HepG2 (cell line): ENCODE measurements at regions not wholly inside any gene's neighbourhood (a gene's known extent, or its start where the extent isn't known, plus 50 kb on each side); places are given as distances from the start of the nearest gene placed in this dataset.

ENCODE experiments used
- ATAD3A ChIP-seq: sonication (generic); formaldehyde crosslinking; IDR thresholded peaks from 2 replicates; pipeline ENCODE4 v1.4.0; 2020; ENCODE audit warnings: missing genetic modification reagents
- FOSL2 ChIP-seq: sonication (generic); formaldehyde crosslinking; IDR thresholded peaks from 2 replicates; pipeline ENCODE4 v1.4.0; 2020; ENCODE audit warnings: missing genetic modification reagents
- HCFC1 ChIP-seq: fragments of 150-350 bp; IDR thresholded peaks from 2 replicates; pipeline ENCODE4 v1.6.1; 2014; ENCODE audit warnings: low read depth, low read length
- HES4 ChIP-seq: sonication (generic); formaldehyde crosslinking; IDR thresholded peaks from 2 replicates; pipeline ENCODE4 v1.9.0; 2021; ENCODE audit warnings: mild to moderate bottlenecking, missing genetic modification reagents, borderline replicate concordance
- RELA ChIP-seq: sonication (generic); formaldehyde crosslinking; IDR thresholded peaks from 2 replicates; pipeline ENCODE4 v1.4.0; 2020; ENCODE audit warnings: missing genetic modification reagents
- RFXANK ChIP-seq: IDR thresholded peaks from 2 replicates; pipeline ENCODE4 v1.6.1; 2016
- SP1 ChIP-seq, 2 experiments: fragments of 450-650 bp in 1 of 2; sonication (generic) in 1 of 2; formaldehyde crosslinking in 1 of 2; IDR thresholded peaks; 2 replicates each; pipeline versions ENCODE4 v1.4.0 to v1.6.1; 2016 to 2020; ENCODE audit warnings: missing genetic modification reagents in 1 of 2
- TCF7 ChIP-seq: sonication (generic); IDR thresholded peaks from 2 replicates; pipeline ENCODE4 v1.6.1; 2016; ENCODE audit warnings: antibody characterized with exemption, low read depth
- ZSCAN30 ChIP-seq: sonication (generic); formaldehyde crosslinking; IDR thresholded peaks from 2 replicates; pipeline ENCODE4 v1.5.0; 2020; ENCODE audit warnings: mild to moderate bottlenecking, missing genetic modification reagents
- TF ChIP-seq, protein P1 (sequence below), 2 experiments: sonication (generic) in 1 of 2; formaldehyde crosslinking in 1 of 2; IDR thresholded peaks; 2 replicates each; pipeline versions ENCODE4 v1.4.0 to v1.6.1; 2018 to 2020; ENCODE audit warnings: missing genetic modification reagents in 2 of 2, borderline replicate concordance in 1 of 2, low read depth in 1 of 2, mild to moderate bottlenecking in 1 of 2, missing biosample characterization in 1 of 2

DNA sequence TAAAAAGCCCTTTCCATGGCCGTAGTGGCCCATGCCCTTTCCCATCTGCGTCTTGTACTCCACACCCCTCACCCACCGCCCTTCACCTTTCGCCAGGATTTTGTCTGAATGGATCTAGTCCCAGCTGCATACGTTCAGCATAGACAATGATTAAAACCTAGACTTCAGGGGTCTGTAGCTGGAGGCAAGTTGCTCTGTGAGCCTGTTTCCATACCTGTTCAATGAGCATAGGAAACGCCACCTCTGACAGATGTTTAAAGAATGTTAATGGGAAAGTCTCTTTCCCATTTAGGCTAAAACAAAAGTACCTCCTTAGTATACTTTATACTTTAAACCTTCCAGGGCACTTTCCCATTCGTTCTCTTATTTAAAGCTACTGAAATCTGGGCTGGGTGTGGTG, 105.7 kb downstream of the SPRY4 start:
- no peak for TF ChIP-seq ATAD3A (CRISPR knock-in tag)
- no peak for TF ChIP-seq RFXANK (CRISPR knock-in tag)
- TF ChIP-seq, protein P1, sequence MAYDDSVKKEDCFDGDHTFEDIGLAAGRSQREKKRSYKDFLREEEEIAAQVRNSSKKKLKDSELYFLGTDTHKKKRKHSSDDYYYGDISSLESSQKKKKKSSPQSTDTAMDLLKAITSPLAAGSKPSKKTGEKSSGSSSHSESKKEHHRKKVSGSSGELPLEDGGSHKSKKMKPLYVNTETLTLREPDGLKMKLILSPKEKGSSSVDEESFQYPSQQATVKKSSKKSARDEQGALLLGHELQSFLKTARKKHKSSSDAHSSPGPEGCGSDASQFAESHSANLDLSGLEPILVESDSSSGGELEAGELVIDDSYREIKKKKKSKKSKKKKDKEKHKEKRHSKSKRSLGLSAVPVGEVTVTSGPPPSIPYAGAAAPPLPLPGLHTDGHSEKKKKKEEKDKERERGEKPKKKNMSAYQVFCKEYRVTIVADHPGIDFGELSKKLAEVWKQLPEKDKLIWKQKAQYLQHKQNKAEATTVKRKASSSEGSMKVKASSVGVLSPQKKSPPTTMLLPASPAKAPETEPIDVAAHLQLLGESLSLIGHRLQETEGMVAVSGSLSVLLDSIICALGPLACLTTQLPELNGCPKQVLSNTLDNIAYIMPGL (CRISPR knock-in tag; IDR thresholded peaks at IDR 0.05; ENCODE audit: borderline replicate concordance in 1 of 2, low read depth in 1 of 2) = no peak
- no peak for TF ChIP-seq RELA (CRISPR knock-in tag)
- TF ChIP-seq HCFC1 = no peak
- TF ChIP-seq SP1 (IDR thresholded peaks at IDR 0.05) = no peak
- no peak for TF ChIP-seq SP1 (CRISPR knock-in tag; IDR thresholded peaks at IDR 0.05)
- TF ChIP-seq FOSL2 = no peak
- no peak for TF ChIP-seq TCF7
- no peak for TF ChIP-seq ZSCAN30 (CRISPR knock-in tag)
- TF ChIP-seq HES4 (CRISPR knock-in tag) = no peak
